ENCODE measurements at regions not wholly inside any gene's neighbourhood (a gene's known extent, or its start where the extent isn't known, plus 50 kb on each side); places are given as distances from the start of the nearest gene placed in this dataset.

DNA sequence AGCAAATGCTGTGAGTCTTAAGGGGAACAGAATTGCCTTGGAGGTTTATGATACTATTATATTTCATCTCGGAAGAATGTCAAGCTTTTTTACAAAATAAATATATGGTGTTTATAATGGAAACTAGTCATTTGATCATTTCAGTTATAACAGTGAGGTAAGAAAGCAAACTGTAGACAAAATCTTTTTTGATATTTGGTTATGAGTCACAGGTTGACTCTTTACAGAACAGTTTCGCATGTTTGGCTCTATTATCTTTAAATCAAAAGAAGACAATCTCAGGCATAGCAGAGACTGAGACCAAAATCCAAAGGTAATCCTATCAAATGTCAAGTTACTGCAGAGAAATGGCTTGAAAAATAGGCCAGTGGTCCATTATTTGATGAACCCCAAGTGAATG, 490.9 kb upstream of the MDFIC2 start:
- no peak overlapping the region for H3K27ac ChIP-seq
- WGBS, 2 donors: 88 to 92% methylated on average over 2 of the region's 2 CpGs
- DNase-seq (no peak), ATAC-seq (ENCODE audit: low FRiP score in 2 of 2) (no peak)
- H3K27me3 ChIP-seq: no peaks in the 10 kb centered on the region
- no peaks in the 10 kb centered on the region for H3K36me3 ChIP-seq
- H3K4me3 ChIP-seq: no peak overlapping the region
- H3K4me1 ChIP-seq: peaks cover 0 to 3% (median 0%) of the 10 kb centered on the region in 4 donors
- TF ChIP-seq, protein P1, sequence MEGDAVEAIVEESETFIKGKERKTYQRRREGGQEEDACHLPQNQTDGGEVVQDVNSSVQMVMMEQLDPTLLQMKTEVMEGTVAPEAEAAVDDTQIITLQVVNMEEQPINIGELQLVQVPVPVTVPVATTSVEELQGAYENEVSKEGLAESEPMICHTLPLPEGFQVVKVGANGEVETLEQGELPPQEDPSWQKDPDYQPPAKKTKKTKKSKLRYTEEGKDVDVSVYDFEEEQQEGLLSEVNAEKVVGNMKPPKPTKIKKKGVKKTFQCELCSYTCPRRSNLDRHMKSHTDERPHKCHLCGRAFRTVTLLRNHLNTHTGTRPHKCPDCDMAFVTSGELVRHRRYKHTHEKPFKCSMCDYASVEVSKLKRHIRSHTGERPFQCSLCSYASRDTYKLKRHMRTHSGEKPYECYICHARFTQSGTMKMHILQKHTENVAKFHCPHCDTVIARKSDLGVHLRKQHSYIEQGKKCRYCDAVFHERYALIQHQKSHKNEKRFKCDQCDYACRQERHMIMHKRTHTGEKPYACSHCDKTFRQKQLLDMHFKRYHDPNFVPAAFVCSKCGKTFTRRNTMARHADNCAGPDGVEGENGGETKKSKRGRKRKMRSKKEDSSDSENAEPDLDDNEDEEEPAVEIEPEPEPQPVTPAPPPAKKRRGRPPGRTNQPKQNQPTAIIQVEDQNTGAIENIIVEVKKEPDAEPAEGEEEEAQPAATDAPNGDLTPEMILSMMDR (IDR thresholded peaks at IDR 0.05): no peak
- TF ChIP-seq POLR2A (IDR thresholded peaks at IDR 0.05): no peak
- TF ChIP-seq POLR2AphosphoS5 (IDR thresholded peaks at IDR 0.05): no peak
- TF ChIP-seq EP300 (IDR thresholded peaks at IDR 0.05): no peak
- no peaks in the 10 kb centered on the region for H3K9me3 ChIP-seq

DNA sequence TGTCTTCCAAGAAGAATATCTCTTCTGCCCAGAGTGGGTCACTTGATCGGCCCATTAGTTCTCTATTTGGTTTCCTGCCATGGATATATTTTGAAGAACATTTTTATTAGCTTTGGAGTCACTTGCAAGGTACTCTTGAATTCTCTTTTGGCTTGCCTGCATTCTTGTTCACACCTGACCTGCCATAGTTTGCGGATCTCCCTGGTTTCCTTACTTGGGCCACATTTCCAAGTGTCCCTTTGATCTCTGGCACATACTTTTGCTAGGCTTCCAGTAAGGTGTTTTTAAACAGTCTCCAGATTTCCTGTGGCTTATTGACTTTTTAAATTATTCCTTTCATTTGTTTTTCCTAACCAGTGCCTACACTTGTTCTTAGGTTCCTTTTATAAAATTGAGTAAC, 488.5 kb upstream of the MDFIC2 start:
- DNase-seq (peak in 1 of 2 donors; percentile 21), ATAC-seq (ENCODE audit: low FRiP score in 2 of 2) (no peak)
- Histone ChIP-seq H3K27me3 (no peaks in the 10 kb centered on the region), H3K4me1 (peaks cover 0 to 3% (median 0%) of the 10 kb centered on the region in 4 donors), H3K27ac (no peak overlapping the region), H3K4me3 (no peak overlapping the region), H3K36me3 (no peaks in the 10 kb centered on the region), H3K9me3 (no peaks in the 10 kb centered on the region)
- TF ChIP-seq POLR2A (IDR thresholded peaks at IDR 0.05): no peak
- TF ChIP-seq, protein P1 (IDR thresholded peaks at IDR 0.05): no peak
- no peak for TF ChIP-seq POLR2AphosphoS5 (IDR thresholded peaks at IDR 0.05)
- TF ChIP-seq EP300 (IDR thresholded peaks at IDR 0.05): no peak
- WGBS, 2 donors: 58 to 63% methylated on average over 2 of the region's 2 CpGs

DNA sequence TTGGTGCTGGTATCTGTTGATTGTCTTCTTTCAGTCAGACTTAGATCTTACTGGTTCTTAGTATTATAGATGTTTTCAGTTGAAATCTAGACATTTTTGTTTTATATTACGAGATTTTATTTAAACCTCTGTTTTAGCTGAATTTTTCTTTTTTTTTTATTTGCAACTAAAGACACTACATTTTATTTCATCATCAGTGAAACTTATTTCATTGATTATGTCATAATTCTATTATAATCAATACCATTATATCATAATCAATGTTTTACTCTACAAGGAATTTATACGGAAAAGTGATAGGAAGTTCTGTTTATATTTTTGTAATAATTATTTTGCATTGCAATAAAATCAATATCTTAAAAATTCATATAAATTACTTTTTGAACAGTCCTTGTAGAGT, 477.4 kb upstream of the MDFIC2 start:
- DNase-seq (no peak), ATAC-seq (ENCODE audit: low FRiP score in 2 of 2) (no peak)
- Histone ChIP-seq H3K27ac (no peak overlapping the region), H3K27me3 (no peaks in the 10 kb centered on the region), H3K4me3 (no peak overlapping the region), H3K9me3 (no peaks in the 10 kb centered on the region), H3K36me3 (no peaks in the 10 kb centered on the region), H3K4me1 (no peaks in the 10 kb centered on the region)
- 86 to 94% methylated on average over 2 of the region's 2 CpGs for whole genome bisulfite sequencing, 2 donors
- no peak for TF ChIP-seq EP300 (IDR thresholded peaks at IDR 0.05)
- TF ChIP-seq, protein P1 (IDR thresholded peaks at IDR 0.05): no peak
- TF ChIP-seq POLR2AphosphoS5 (IDR thresholded peaks at IDR 0.05): no peak
- no peak for TF ChIP-seq POLR2A (IDR thresholded peaks at IDR 0.05)

DNA sequence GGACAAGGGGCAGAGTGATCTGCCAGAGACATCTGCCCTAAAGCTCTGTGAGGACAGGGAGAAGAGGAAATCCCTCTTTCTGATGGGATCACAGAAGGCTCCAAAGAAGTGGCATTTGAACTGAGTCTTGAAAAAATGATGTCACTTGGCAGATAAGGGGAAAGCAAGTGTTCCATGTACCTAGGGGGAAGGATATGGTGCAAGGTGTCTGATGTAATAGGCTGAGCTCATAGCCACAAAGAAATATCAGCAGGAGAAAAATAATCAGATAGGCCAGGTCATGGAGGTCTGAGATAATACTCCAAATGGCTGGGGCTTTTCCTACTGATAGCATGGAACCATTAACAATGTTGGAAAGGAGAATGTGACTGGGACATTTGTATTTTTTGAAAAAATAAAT, 468.4 kb upstream of the MDFIC2 start:
- TF ChIP-seq EP300 (IDR thresholded peaks at IDR 0.05) (no peak), POLR2AphosphoS5 (IDR thresholded peaks at IDR 0.05) (no peak), POLR2A (IDR thresholded peaks at IDR 0.05) (no peak)
- TF ChIP-seq, protein P1 (IDR thresholded peaks at IDR 0.05): no peak
- Histone ChIP-seq H3K27ac (no peak overlapping the region), H3K4me3 (no peak overlapping the region), H3K36me3 (no peaks in the 10 kb centered on the region), H3K4me1 (no peaks in the 10 kb centered on the region), H3K9me3 (no peaks in the 10 kb centered on the region), H3K27me3 (no peaks in the 10 kb centered on the region)
- ATAC-seq (ENCODE audit: low FRiP score in 2 of 2) (no peak), DNase-seq (no peak)

DNA sequence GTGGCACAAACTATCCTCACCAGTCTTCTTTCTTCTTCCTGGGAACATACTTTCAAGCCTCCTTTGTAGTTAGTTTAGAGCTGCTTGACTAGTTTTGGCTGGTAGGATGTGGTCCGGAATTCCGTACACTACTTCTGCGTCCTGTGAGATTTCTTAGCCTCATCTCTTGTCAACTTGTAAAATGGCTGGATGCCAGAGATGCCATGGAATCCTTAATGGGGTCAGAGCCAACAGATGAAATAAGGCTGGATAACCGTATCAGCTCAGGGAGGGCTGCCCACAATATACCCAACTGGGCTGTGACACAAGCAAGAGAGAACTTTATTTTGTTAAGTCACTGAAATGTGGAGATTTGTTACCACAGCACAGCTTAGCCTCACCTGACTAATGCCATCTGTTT, 466.9 kb upstream of the MDFIC2 start:
- 81 to 83% methylated on average over 4 of the region's 4 CpGs for WGBS, 2 donors
- TF ChIP-seq, protein P1 (IDR thresholded peaks at IDR 0.05): no peak
- TF ChIP-seq POLR2AphosphoS5 (IDR thresholded peaks at IDR 0.05) (no peak), POLR2A (IDR thresholded peaks at IDR 0.05) (no peak), EP300 (IDR thresholded peaks at IDR 0.05) (no peak)
- no peak for DNase-seq

More for the DNA sequence above, 466.9 kb upstream of the MDFIC2 start:
- no peak overlapping the region for H3K27ac ChIP-seq
- no peaks in the 10 kb centered on the region for H3K9me3 ChIP-seq
- no peak for ATAC-seq (ENCODE audit: low FRiP score in 2 of 2)
- no peak overlapping the region for H3K4me3 ChIP-seq
- no peaks in the 10 kb centered on the region for H3K36me3 ChIP-seq
- no peaks in the 10 kb centered on the region for H3K27me3 ChIP-seq
- no peaks in the 10 kb centered on the region for H3K4me1 ChIP-seq
